ENCODE measurements at regions not wholly inside any gene's neighbourhood (a gene's known extent, or its start where the extent isn't known, plus 50 kb on each side); places are given as distances from the start of the nearest gene placed in this dataset.

DNA sequence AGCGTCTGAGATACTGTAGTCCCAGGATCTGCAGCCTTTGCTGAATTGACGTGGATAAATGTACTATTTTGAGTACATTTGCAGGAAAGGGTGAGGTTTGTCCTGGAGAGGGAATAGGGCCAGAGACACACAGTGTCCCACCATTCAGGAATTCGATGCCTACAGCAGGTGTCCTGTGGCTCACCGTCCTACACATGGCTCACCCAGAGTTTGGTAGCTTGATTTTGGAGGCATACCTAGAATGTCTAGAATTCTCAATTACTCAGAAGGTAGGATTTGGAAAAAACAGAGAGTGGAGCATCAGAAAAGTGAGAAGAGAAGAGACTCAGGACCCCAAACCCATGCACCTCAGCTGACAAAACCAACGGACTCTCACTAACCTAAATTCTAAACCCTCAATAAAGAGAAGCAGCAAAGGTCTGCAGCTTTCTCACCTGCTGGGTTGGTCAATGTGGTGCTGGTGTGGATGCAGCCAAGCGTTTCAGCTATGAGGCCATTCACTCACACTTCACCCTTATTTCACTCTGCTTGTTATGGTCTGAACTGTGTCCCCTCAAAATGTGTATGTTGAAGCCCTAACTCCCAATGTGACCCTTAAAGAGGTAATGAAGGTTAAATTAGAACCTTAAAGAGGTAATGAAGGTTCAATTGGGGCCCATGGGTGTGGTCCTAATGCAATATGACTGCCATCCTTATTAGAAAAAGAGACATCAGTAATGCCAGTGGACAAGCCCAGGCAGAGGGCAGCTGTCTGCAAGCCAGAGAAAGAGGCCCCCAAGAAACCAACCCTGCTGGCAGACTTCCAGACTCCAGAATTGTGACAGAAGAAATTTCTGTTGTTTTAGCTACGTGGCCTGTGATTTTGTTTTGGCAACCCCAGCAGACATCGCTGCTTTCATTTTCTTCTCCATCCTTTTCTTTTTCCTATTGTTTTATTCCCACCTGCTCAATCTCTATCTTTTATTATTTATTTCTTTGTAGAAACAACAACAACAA is 187.8 kb downstream of the SNX19 start:
- intact Hi-C loops (cut with DNase I; ENCODE audit: low total_unique reads) = no loop called here
- TF ChIP-seq, protein P1, sequence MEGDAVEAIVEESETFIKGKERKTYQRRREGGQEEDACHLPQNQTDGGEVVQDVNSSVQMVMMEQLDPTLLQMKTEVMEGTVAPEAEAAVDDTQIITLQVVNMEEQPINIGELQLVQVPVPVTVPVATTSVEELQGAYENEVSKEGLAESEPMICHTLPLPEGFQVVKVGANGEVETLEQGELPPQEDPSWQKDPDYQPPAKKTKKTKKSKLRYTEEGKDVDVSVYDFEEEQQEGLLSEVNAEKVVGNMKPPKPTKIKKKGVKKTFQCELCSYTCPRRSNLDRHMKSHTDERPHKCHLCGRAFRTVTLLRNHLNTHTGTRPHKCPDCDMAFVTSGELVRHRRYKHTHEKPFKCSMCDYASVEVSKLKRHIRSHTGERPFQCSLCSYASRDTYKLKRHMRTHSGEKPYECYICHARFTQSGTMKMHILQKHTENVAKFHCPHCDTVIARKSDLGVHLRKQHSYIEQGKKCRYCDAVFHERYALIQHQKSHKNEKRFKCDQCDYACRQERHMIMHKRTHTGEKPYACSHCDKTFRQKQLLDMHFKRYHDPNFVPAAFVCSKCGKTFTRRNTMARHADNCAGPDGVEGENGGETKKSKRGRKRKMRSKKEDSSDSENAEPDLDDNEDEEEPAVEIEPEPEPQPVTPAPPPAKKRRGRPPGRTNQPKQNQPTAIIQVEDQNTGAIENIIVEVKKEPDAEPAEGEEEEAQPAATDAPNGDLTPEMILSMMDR (IDR thresholded peaks at IDR 0.05) = no peak
- Histone ChIP-seq H3K4me3 (no peak overlapping the region), H3K4me1 (peaks cover 0 to 21% (median 15%) of the 10 kb centered on the region in 4 donors), H3K27ac (peak overlapping the region in 1 of 2 donors; percentile 28), H3K9me3 (peaks cover 0 to 4% (median 4%) of the 10 kb centered on the region in 3 donors), H3K27me3 (no peaks in the 10 kb centered on the region), H3K36me3 (no peaks in the 10 kb centered on the region)
- DNase-seq = no peak

DNA sequence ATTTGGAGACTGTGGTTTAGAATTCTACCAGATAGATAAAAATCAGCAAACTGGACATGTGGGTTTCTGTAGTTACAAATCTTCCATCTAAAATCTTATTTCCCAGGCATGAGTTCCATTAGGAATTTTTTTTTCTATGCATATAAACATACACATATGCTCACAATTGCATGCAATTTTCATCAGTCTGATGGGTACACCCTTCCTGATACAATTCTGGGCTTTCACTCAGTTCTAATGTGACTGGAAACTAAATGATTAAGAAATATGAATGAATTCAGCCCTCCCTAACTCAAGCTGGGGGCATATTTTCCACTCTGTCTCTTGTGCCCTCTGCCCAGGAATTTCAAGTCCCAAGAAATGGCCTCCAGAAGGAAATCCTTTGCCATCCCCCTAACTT is 187.1 kb downstream of the SNX19 start:
- Histone ChIP-seq H3K27me3 (no peaks in the 10 kb centered on the region), H3K4me1 (peaks cover 0 to 21% (median 15%) of the 10 kb centered on the region in 4 donors), H3K36me3 (no peaks in the 10 kb centered on the region), H3K27ac (no peak overlapping the region), H3K9me3 (peaks cover 0 to 4% (median 4%) of the 10 kb centered on the region in 3 donors), H3K4me3 (no peak overlapping the region)
- DNase-seq = no peak
- TF ChIP-seq, protein P1 (IDR thresholded peaks at IDR 0.05) = no peak
- intact Hi-C loops (cut with DNase I; ENCODE audit: low total_unique reads) = no loop called here

DNA sequence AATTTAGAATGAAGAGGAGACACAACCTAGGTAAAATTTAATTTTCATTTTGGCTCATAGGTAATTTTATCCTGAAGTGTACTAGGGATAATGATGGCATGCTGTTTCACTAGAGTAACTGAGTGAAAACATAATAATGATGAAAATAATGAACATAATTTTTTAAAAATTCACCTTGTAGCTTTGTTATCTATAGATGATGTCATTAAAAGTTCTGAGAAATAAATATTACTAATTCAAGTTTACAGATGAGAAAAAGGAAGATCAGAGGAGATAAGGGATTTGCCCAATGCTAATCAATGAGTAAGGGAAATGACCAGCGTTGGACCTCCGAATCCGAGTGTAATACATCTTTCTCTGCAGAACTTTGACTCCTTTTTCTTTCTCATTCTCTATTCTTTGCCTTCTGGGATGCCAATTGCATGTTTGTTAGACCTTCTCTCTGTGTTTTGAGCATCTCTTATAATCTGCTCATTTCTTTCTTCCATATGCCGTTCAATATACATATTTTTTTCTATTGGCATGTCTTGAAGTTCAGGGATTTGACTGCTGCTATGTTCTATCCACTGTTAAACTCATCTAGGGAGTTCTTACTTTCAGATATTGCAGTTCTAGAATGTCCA is 186.5 kb downstream of the SNX19 start:
- Histone ChIP-seq H3K27ac (no peak overlapping the region), H3K4me1 (peaks cover 0 to 21% (median 15%) of the 10 kb centered on the region in 4 donors), H3K27me3 (no peaks in the 10 kb centered on the region), H3K4me3 (no peak overlapping the region), H3K9me3 (peaks cover 0 to 5% (median 4%) of the 10 kb centered on the region in 3 donors), H3K36me3 (no peaks in the 10 kb centered on the region)
- DNase-seq = no peak
- TF ChIP-seq, protein P1 (IDR thresholded peaks at IDR 0.05) = no peak
- intact Hi-C loops (cut with DNase I; ENCODE audit: low total_unique reads) = no loop called here

DNA sequence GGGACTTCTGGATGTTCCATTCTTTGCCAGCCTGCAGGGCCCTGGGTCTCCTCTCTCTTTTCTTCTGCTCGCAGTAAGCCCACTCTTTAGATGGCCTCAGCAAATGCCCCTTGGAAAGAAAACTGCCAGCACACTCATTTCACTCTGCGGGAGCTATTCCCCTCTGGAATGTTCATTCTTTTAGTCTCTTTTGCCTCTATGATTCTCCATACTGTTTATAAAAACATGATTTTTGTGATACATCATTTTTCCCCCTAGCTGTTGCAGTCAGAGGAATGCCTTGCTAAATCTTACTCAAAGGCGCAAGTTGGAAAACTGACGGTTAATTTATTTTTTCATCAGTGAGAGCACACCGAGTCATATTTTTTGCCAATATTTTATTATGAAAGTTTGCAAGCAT is 184.9 kb downstream of the SNX19 start:
- Histone ChIP-seq H3K27me3 (no peaks in the 10 kb centered on the region), H3K36me3 (no peaks in the 10 kb centered on the region), H3K27ac (no peak overlapping the region), H3K4me3 (no peak overlapping the region), H3K9me3 (peaks cover 0 to 10% (median 4%) of the 10 kb centered on the region in 3 donors), H3K4me1 (peaks cover 0 to 10% (median 7%) of the 10 kb centered on the region in 4 donors)
- TF ChIP-seq, protein P1 (IDR thresholded peaks at IDR 0.05) = no peak
- intact Hi-C loops (cut with DNase I; ENCODE audit: low total_unique reads) = no loop called here
- DNase-seq = no peak

DNA sequence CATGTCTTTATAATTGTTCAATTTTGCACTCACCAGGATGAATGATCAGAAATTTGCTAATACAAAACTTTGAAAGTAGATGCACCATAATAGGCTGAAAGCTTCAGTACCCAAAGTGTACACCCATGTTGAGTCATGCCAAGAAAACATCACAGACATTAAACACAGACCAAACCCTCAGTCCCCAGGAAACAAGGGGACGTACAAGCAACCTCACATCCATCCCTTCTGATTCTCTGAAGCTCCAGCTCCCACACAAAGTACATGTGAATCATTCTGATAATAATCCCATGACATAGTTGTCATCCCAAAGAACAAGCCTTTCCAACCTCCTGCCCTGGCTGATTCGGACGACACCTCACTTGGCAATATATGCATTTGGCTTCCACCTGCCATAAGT is 183.8 kb downstream of the SNX19 start:
- TF ChIP-seq, protein P1 (IDR thresholded peaks at IDR 0.05) = no peak
- Histone ChIP-seq H3K36me3 (no peaks in the 10 kb centered on the region), H3K9me3 (peaks cover 0 to 10% (median 4%) of the 10 kb centered on the region in 3 donors), H3K4me1 (peaks cover 0 to 7% (median 2%) of the 10 kb centered on the region in 4 donors), H3K27ac (no peak overlapping the region), H3K4me3 (no peak overlapping the region), H3K27me3 (no peaks in the 10 kb centered on the region)
- intact Hi-C loops (cut with DNase I; ENCODE audit: low total_unique reads) = no loop called here
- DNase-seq = no peak
